Globus pallidus (tissue), 1 donor: ENCODE measurements at regions not wholly inside any gene's neighbourhood (a gene's known extent, or its start where the extent isn't known, plus 50 kb on each side); places are given as distances from the start of the nearest gene placed in this dataset.
"Not testable (repeated sequence)": the region's sequence is repeated elsewhere in the genome, so short reads cannot be mapped to it uniquely, and the experiment has no call there.

Source experiments
- DNase-seq: peaks from one replicate; pipeline ENCODE4 v3.0.0-alpha.2; 2015; ENCODE audit warnings: low spot score

- DNase-seq: not testable (repeated sequence)
Measured at GRCh38 chr12:46619474-46619873, 206.3 kb downstream of the SLC38A4 start.

GRCh38 chr12:46617737-46618136, 208.1 kb downstream of the SLC38A4 start:
- not testable (repeated sequence) for DNase-seq

DNA sequence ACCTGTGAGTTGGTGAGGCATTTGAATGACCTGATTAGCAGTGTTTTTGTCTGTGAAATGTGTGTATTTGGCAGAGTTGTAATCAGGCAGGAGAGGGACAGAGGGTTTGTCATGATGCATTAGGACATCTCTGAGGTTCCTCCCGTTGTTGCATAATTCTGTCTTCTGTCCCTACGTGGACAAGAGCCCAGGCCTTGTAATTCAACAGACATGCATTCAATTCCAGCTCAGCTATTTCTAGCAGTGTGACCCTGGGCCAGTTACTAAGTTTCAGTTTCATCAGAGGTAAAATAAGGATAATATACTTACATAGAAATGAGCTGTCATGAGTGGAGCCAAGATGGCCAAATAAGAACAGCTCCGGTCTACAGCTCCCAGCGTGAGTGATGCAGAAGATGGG, 208.6 kb downstream of the SLC38A4 start:
- no peak for DNase-seq

GRCh38 chr12:46610754-46611153, 215.0 kb downstream of the SLC38A4 start:
- DNase-seq: no peak

DNA sequence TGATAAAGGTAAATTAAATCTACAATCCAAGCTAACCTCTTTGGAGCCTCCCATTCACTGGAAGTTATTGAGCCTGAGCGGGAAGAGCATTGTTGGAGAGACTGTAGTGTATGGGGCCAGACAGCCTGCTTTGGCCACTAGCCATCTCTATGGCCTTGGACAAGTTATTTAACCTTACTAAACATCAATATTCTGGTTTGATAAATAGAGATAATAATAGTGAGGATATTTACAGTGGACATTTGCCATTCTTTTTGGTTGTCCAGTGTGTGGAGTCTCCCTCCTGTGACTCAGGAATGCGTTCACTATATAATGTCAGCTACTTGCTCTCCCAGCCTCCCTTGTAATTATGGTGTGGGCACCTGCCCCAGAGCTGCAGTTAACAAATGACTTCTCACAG, 216.1 kb downstream of the SLC38A4 start:
- DNase-seq: no peak

- DNase-seq: no peak
Measured at GRCh38 chr12:46609273-46609623, 216.5 kb downstream of the SLC38A4 start.

- no peak for DNase-seq
Measured at GRCh38 chr12:46608431-46609272, 217.1 kb downstream of the SLC38A4 start.

DNA sequence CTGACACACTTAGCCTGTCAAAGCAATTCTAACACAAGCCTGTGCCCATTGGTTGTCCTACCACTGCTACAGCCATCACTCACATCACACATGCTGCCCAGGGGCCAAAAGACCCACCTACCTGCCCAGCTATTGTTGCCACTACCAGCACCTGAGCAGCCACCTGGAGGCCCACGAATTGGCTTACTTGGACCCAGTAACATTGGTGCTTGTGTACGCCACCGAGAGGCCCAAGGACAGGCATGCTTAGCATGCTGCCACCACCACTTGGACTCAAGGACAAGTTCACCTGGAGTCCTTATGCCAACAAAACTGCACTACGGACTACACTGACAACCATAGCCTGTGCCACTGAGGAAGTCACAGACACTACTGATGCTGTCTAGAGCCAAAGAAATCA, 221.1 kb downstream of the SLC38A4 start:
- DNase-seq: no peak

DNA sequence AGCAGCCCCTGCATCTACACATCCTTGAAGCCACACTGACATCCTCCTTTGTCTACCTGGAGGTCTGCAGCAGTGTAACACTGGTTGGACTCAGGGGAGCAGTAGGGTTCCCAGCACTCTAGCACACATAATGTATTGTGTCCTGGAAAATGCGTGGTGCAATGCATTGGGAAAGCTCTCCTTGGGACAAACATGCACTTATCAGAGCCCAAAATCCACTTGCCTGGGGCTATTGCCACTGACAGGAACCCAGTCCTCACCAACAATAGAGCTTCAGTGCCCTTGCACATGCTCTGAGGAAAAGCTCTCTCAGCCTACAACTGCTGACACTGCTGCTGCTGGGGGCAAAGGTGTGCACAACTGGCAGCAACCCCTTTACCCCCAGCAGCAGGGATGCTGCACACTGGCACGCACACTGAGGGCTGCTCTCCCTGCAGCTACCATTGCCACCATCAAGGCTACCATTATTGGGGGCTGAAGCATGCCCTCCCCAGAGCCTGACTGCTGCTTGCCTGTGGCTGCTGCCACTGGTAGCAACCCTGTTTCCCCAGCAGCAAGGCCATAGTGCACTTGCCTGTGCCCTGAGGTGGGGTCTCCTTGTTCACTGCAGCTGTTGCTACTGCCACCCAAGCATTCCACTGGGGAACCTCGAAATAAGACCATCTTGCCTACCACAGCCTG, 221.9 kb downstream of the SLC38A4 start:
- DNase-seq: no peak

- no peak for DNase-seq
Measured at GRCh38 chr12:46602474-46602873, 223.3 kb downstream of the SLC38A4 start.

DNA sequence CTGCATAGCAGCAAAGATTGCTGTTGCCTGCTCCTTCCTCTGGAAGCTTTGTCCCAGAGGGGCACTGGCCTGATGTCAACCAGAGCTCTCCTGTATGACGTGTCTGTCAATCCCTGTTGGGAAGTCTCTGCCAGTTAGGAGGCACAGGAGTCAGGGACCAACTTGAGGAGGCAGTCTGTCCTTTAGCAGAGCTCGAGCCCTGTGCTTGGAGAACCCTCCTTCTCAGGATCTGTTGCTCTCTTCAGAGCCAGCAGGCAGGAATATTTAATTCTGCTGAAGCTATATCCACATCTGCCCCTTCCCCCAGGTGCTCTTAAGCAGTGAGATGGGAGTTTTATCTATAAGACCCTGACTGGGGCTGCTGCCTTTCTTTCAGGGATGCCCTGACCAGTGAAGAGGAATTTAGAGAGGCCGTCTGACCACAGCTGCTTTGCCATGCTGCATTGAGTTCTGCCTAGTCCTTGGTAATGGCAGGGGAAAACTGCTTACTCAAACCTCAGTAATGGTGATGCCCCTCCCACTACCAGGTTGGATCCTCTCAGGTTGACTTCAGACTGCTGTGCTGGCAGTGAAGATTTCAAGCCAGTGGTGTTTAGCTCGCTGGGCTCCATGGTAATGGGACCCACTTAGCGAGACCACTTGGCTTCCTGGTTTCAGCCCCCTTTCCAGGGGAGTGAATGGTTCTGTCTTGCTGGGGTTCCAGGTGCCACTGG, 218.6 kb upstream of the SLC38A2 start:
- no peak for DNase-seq

DNA sequence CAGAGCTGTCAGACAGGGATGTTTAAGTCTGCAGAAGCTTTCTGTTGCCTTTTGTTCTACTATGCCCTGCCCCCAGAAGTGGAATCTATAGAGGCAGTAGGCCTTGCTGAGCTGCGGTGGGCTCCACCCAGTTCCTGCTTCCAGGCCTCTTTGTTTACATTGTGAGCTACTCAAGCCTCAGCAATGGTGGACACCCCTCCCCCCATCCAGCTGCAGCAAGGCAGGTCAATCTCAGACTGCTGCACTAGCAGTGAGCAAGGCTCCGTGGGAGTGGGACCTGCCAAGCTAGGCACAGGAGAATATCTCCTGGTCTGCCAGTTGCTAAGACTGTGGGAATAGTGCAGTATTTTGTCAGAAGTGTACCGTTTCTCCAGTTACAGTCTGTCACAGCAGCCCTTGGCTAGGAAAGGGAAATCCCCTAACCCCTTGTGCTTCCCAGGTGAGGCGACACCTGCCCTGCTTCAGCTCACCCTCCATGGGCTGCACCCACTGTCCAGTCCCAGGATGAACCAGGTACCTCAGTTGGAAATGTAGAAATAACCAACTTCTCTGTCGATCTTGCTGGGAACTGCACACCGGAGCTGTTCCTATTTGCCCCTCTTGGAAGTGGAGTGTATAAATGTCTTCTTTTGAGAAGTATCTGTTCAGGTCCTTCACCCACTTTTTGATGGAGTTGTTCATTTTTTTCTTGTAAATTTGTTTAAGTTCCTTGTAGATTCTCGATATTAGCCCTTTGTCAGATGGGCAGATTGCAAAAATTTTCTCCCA, 213.5 kb upstream of the SLC38A2 start:
- no peak for DNase-seq

GRCh38 chr12:46584098-46584497, 211.5 kb upstream of the SLC38A2 start:
- not testable (repeated sequence) for DNase-seq

GRCh38 chr12:46581990-46582389, 209.4 kb upstream of the SLC38A2 start:
- DNase-seq: not testable (repeated sequence)

DNA sequence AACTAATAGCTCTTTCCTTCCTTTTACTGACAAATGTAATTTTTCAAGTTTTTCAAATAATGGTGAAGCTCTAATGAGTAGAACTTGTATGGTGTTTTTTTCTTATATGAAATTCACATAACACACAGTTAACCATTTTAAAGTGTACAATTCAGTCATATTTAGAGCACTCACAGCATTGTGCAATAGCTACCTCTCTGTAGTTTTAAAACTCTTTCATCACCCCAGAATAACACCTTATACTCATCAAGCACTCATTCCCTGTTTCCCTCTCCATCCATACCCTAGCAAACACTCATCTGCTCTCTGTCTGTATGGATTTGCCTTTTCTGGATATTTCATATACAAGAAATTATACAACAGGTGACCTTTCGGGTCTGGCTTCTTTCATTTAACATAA, 207.9 kb upstream of the SLC38A2 start:
- no peak for DNase-seq

GRCh38 chr12:46579474-46579873, 206.9 kb upstream of the SLC38A2 start:
- DNase-seq: no peak

- no peak for DNase-seq
Measured at GRCh38 chr12:46578190-46578982, 205.8 kb upstream of the SLC38A2 start.

DNA sequence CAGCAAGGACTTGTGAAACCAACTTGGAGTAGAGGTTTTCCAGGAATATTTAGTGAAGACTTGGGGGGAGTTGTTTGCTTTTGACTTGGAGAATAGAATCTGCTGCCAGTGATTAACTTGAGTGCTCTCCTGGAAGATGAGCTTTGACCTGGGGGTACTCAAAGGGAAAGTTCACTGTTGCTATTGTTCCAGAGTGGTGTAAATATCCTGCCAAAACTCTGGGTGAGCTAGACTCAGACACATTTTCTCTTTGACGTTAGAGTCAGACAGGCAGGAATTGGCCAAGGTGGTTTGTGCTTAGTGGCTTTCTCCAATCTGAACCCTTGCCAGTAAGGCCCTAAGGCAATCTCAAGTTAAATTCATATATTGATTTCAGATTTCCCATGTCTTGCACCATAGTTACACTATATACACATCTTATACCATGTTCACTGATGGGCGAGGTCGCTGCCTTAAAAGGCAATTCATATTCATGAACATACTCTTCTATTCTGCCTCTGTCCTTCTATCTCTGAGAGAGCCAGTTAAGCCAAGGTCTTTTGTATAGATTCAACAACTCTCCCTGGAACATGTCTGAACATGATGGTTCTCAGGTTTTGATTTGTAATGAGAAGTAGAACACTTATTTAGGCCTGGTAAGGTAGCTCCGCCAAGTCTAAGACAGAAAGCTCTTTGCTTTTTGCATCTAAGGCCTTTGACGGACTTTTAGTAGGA, 204.6 kb upstream of the SLC38A2 start:
- DNase-seq: no peak

DNA sequence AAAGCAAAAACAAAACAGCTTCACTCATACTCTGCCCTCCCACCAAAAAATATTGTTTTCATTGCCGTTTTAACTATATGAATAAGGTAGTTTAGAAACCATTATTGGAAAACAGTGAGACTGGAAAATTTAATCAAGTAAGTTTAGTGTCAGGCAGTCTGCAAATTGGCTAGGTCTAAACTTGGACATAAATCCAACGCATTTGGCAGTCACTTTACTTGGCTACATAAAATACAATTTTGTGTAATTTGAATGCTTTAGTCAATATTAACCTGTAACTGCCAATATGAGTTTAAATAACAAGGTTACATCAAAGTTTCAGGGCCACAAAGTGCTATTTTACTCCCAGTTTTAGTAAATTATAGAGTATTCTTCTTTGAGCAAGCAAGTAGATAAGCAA, 202.3 kb upstream of the SLC38A2 start:
- DNase-seq: no peak

- DNase-seq: no peak
Measured at GRCh38 chr12:46573347-46573658, 200.7 kb upstream of the SLC38A2 start.
